ENCODE measurements at regions not wholly inside any gene's neighbourhood (a gene's known extent, or its start where the extent isn't known, plus 50 kb on each side); places are given as distances from the start of the nearest gene placed in this dataset.

- H3K27ac Mint-ChIP-seq, result no peak overlapping the region
- Histone ChIP-seq H3K4me3 (ENCODE audit: control extremely low read depth in 1 of 5, extremely low read depth in 1 of 5, insufficient read depth in 1 of 5, low read depth in 2 of 5, low read length in 4 of 5) (no peak overlapping the region), H3K36me3 (replicated peaks in 1 of 2; ENCODE audit: control extremely low read depth in 1 of 2, control insufficient read depth in 1 of 2, extremely low read depth in 1 of 2, insufficient read depth in 2 of 2, low read length in 1 of 2) (no peaks in the 10 kb centered on the region), H3K9me3 (ENCODE audit: control extremely low read depth in 1 of 3, control insufficient read depth in 2 of 3, insufficient read depth in 1 of 3, low read length in 2 of 3) (no peaks in the 10 kb centered on the region), H3K79me2 (ENCODE audit: control insufficient read depth, insufficient read depth, low read length) (no peaks in the 10 kb centered on the region), H3K27me3 (replicated peaks in 1 of 4; ENCODE audit: control extremely low read depth in 1 of 4, control insufficient read depth in 3 of 4, insufficient read depth in 4 of 4, low read length in 3 of 4) (no peaks in the 10 kb centered on the region), H3K4me2 (replicated peaks; ENCODE audit: low read depth, low read length, poor library complexity, severe bottlenecking) (no peak overlapping the region), H2AFZ (ENCODE audit: insufficient read depth, low read depth, low read length, poor library complexity, severe bottlenecking) (no peak overlapping the region), H3K4me1 (ENCODE audit: control insufficient read depth in 2 of 2, insufficient read depth in 2 of 2, low read length in 2 of 2) (no peaks in the 10 kb centered on the region), H3K9ac (ENCODE audit: low read length) (no peak overlapping the region), H4K20me1 (ENCODE audit: control insufficient read depth, insufficient read depth, low read length, poor library complexity, severe bottlenecking) (no peaks in the 10 kb centered on the region), H3K27ac (ENCODE audit: low read length in 2 of 2) (no peak overlapping the region)
- no peaks in the 10 kb centered on the region for H3K4me1 Mint-ChIP-seq
- H3K9me3 Mint-ChIP-seq (ENCODE audit: insufficient read depth), result peaks cover 3% of the 10 kb centered on the region
- intact Hi-C loops (cut with micrococcal nuclease), result no loop called here
- DNase-seq (no peak), ATAC-seq (ENCODE audit: low read depth) (no peak)
- TF ChIP-seq EZH2 (IDR thresholded peaks at IDR 0.05; ENCODE audit: borderline replicate concordance, insufficient read depth, low read depth, low read length, poor library complexity, severe bottlenecking) (no peak), CTCF (IDR thresholded peaks at IDR 0.05) (no peak)
- no peaks in the 10 kb centered on the region for H3K27me3 Mint-ChIP-seq
- 100% methylated on average over 1 of the region's 2 CpGs for WGBS (ENCODE audit: insufficient coverage)
- no peak overlapping the region for H3K4me3 Mint-ChIP-seq
- ChIA-PET CTCF (no interaction called here), POLR2A (no interaction called here)
Observed at GRCh38 chrX:139018436-139018835, 306.9 kb upstream of the FGF13 start.

- H4K20me1 ChIP-seq (ENCODE audit: control insufficient read depth, insufficient read depth, low read length, poor library complexity, severe bottlenecking), result no peaks in the 10 kb centered on the region
- H3K79me2 ChIP-seq (ENCODE audit: control insufficient read depth, insufficient read depth, low read length), result no peaks in the 10 kb centered on the region
- no peaks in the 10 kb centered on the region for H3K36me3 ChIP-seq (replicated peaks in 1 of 2; ENCODE audit: control extremely low read depth in 1 of 2, control insufficient read depth in 1 of 2, extremely low read depth in 1 of 2, insufficient read depth in 2 of 2, low read length in 1 of 2)
- POLR2A ChIA-PET, result no interaction called here
- H2AFZ ChIP-seq (ENCODE audit: insufficient read depth, low read depth, low read length, poor library complexity, severe bottlenecking), result no peak overlapping the region
- Mint-ChIP-seq H3K4me1 (no peaks in the 10 kb centered on the region), H3K9me3 (ENCODE audit: insufficient read depth) (peaks cover 3% of the 10 kb centered on the region), H3K27ac (no peak overlapping the region), H3K27me3 (no peaks in the 10 kb centered on the region), H3K4me3 (no peak overlapping the region)
- ATAC-seq (ENCODE audit: low read depth) (no peak), DNase-seq (no peak)
- CTCF ChIA-PET, result no interaction called here
- H3K4me2 ChIP-seq (replicated peaks; ENCODE audit: low read depth, low read length, poor library complexity, severe bottlenecking), result no peak overlapping the region
- H3K4me1 ChIP-seq (ENCODE audit: control insufficient read depth in 2 of 2, insufficient read depth in 2 of 2, low read length in 2 of 2), result no peaks in the 10 kb centered on the region
- no peak overlapping the region for H3K9ac ChIP-seq (ENCODE audit: low read length)
- H3K27ac ChIP-seq (ENCODE audit: low read length in 2 of 2), result no peak overlapping the region
- TF ChIP-seq CTCF (IDR thresholded peaks at IDR 0.05) (no peak), EZH2 (IDR thresholded peaks at IDR 0.05; ENCODE audit: borderline replicate concordance, insufficient read depth, low read depth, low read length, poor library complexity, severe bottlenecking) (no peak)
- no peaks in the 10 kb centered on the region for H3K27me3 ChIP-seq (replicated peaks in 1 of 4; ENCODE audit: control extremely low read depth in 1 of 4, control insufficient read depth in 3 of 4, insufficient read depth in 4 of 4, low read length in 3 of 4)
- H3K9me3 ChIP-seq (ENCODE audit: control extremely low read depth in 1 of 3, control insufficient read depth in 2 of 3, insufficient read depth in 1 of 3, low read length in 2 of 3), result no peaks in the 10 kb centered on the region
- intact Hi-C loops (cut with micrococcal nuclease), result no loop called here
- WGBS (ENCODE audit: insufficient coverage), result no CpG with 5 or more reads among the region's 1 CpG
- H3K4me3 ChIP-seq (ENCODE audit: control extremely low read depth in 1 of 5, extremely low read depth in 1 of 5, insufficient read depth in 1 of 5, low read depth in 2 of 5, low read length in 4 of 5), result no peak overlapping the region
Observed at GRCh38 chrX:139015627-139016026, 304.1 kb upstream of the FGF13 start.
